ENCODE measurements at regions not wholly inside any gene's neighbourhood (a gene's known extent, or its start where the extent isn't known, plus 50 kb on each side); places are given as distances from the start of the nearest gene placed in this dataset.

- no peak for DNase-seq (ENCODE audit: low read depth)
- TF ChIP-seq CTCF (IDR thresholded peaks at IDR 0.05; ENCODE audit: insufficient read depth, low read length) = no peak
- H3K4me3 ChIP-seq (ENCODE audit: low read depth, low read length) = no peak overlapping the region
Measured at GRCh38 chr12:23303821-23304220, 645.6 kb downstream of the SOX5 start.

GRCh38 chr12:23333938-23334337, 615.5 kb downstream of the SOX5 start:
- no peak for DNase-seq (ENCODE audit: low read depth)
- no peak for TF ChIP-seq CTCF (IDR thresholded peaks at IDR 0.05; ENCODE audit: insufficient read depth, low read length)
- no peak overlapping the region for H3K4me3 ChIP-seq (ENCODE audit: low read depth, low read length)

- no peak overlapping the region for H3K4me3 ChIP-seq (ENCODE audit: low read depth, low read length)
- DNase-seq (ENCODE audit: low read depth) = no peak
- TF ChIP-seq CTCF (IDR thresholded peaks at IDR 0.05; ENCODE audit: insufficient read depth, low read length) = no peak
Measured at GRCh38 chr12:23335593-23335992, 613.9 kb downstream of the SOX5 start.

GRCh38 chr12:23337213-23337612, 612.3 kb downstream of the SOX5 start:
- H3K4me3 ChIP-seq (ENCODE audit: low read depth, low read length) = no peak overlapping the region
- DNase-seq (ENCODE audit: low read depth) = no peak
- no peak for TF ChIP-seq CTCF (IDR thresholded peaks at IDR 0.05; ENCODE audit: insufficient read depth, low read length)

- DNase-seq (ENCODE audit: low read depth) = no peak
- TF ChIP-seq CTCF (IDR thresholded peaks at IDR 0.05; ENCODE audit: insufficient read depth, low read length) = no peak
Measured at GRCh38 chr12:23340351-23340750, 609.1 kb downstream of the SOX5 start.

GRCh38 chr12:23342407-23342806, 607.1 kb downstream of the SOX5 start:
- no peak for DNase-seq (ENCODE audit: low read depth)
- no peak for TF ChIP-seq CTCF (IDR thresholded peaks at IDR 0.05; ENCODE audit: insufficient read depth, low read length)
- no peak overlapping the region for H3K4me3 ChIP-seq (ENCODE audit: low read depth, low read length)

More at GRCh38 chr12:23340351-23340750, 609.1 kb downstream of the SOX5 start:
- no peak overlapping the region for H3K4me3 ChIP-seq (ENCODE audit: low read depth, low read length)

GRCh38 chr12:23349564-23349963, 599.9 kb downstream of the SOX5 start:
- no peak for TF ChIP-seq CTCF (IDR thresholded peaks at IDR 0.05; ENCODE audit: insufficient read depth, low read length)

More at GRCh38 chr12:23349564-23349963, 599.9 kb downstream of the SOX5 start:
- no peak for DNase-seq (ENCODE audit: low read depth)
- H3K4me3 ChIP-seq (ENCODE audit: low read depth, low read length) = no peak overlapping the region

Data from fibroblast of the aortic adventitia (primary cell).